KOPT-K1 (cell line): ENCODE measurements at regions not wholly inside any gene's neighbourhood (a gene's known extent, or its start where the extent isn't known, plus 50 kb on each side); places are given as distances from the start of the nearest gene placed in this dataset.
"Not testable (repeated sequence)": the region's sequence is repeated elsewhere in the genome, so short reads cannot be mapped to it uniquely, and the experiment has no call there.

Experiments
- H3K27ac ChIP-seq: fragments of 200-600 bp; sonication (generic); 2 replicates; pipeline ENCODE4 v1.5.1; 2016; ENCODE audit warnings: antibody characterized with exemption, mild to moderate bottlenecking, low read depth, low read length; ENCODE audit not compliant: poor library complexity, severe bottlenecking
- H3K36me3 ChIP-seq: fragments of 200-600 bp; sonication (generic); 2 replicates; pipeline ENCODE4 v1.5.1; 2017; ENCODE audit warnings: antibody characterized with exemption, mild to moderate bottlenecking, low read length, moderate library complexity; ENCODE audit not compliant: insufficient read depth
- H3K9me3 ChIP-seq: fragments of 200-600 bp; sonication (generic); 2 replicates; pipeline ENCODE4 v1.5.1; 2017; ENCODE audit warnings: antibody characterized with exemption, low read length, mild to moderate bottlenecking; ENCODE audit not compliant: insufficient read depth, poor library complexity, severe bottlenecking

DNA sequence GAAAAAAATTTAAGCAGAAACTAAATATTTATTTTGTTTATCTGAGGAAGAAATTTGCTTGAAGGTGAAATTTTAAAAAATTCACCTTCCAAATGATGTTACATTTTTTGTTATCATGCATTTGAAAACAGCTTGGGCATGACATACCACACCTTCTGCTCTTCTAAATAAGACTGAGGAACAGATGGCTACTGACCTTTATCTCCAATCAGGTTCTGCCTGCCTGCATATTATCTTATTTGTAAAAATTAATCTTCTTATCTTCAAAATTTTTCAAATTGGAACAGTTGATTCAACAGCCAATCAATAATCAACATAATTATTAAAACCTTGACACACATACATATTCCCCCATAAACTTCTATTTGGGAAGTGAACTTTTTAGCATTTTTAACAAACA, 641.8 kb upstream of the ZNF385D start:
- no peaks in the 10 kb centered on the region for H3K36me3 ChIP-seq
- no peaks in the 10 kb centered on the region for H3K9me3 ChIP-seq
- no peak overlapping the region for H3K27ac ChIP-seq

GRCh38 chr3:22399566-22399965, 648.6 kb upstream of the ZNF385D start:
- H3K27ac ChIP-seq, result no peak overlapping the region
- H3K36me3 ChIP-seq, result no peaks in the 10 kb centered on the region
- H3K9me3 ChIP-seq, result no peaks in the 10 kb centered on the region

GRCh38 chr3:22401499-22401898, 650.5 kb upstream of the ZNF385D start:
- no peak overlapping the region for H3K27ac ChIP-seq
- H3K36me3 ChIP-seq, result no peaks in the 10 kb centered on the region
- no peaks in the 10 kb centered on the region for H3K9me3 ChIP-seq

DNA sequence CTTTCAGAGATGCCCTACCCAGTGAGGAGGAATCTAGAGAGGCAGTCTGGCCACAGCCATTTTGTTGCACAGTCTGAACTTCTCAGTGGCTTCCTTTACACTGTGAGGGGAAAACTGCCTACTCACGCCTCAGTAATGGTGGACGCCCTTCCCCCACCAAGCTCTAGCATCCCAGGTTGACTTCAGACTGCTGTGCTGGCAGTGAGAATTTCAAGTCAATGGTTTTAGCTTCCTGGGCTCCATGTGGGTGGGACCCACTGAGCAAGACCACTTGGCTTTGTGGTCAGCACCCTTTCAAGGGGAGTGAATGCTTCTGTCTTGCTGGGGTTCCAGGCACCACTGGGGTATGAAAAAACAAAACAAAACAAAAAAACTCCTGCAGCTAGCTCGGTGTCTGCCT, 663.2 kb upstream of the ZNF385D start:
- Histone ChIP-seq H3K9me3 (no peaks in the 10 kb centered on the region), H3K27ac (no peak overlapping the region), H3K36me3 (no peaks in the 10 kb centered on the region)

DNA sequence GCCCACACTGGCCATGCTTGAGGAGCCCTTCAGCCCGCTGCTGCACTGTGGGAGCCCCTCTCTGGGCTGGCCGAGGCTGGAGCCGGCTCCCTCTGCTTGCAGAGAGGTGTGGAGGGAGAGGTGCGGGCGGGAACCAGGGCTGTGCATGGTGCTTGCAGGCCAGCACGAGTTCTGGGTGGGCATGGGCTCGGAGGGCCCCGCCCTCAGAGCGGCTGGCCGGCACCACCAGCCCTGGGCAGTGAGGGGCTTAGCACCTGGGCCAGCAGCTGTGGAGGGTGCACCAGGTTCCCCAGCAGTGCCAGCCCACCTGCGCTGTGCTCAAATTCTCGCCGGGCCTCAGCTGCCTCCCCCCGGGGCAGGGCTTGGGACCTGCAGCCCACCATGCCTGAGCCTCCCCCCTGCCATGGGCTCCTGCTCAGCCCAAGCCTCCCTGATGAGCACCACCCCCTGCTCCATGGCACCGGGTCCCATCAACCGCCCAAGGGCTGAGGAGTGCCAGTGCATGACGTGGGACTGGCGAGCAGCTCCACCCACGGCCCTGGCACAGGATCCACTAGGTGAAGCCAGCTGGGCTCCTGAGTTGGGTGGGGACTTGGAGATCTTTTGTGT, 665.9 kb upstream of the ZNF385D start:
- not testable (repeated sequence) for H3K27ac ChIP-seq, H3K36me3 ChIP-seq, H3K9me3 ChIP-seq

GRCh38 chr3:22419261-22419660, 668.3 kb upstream of the ZNF385D start:
- Histone ChIP-seq H3K36me3 (no peaks in the 10 kb centered on the region), H3K27ac (no peak overlapping the region), H3K9me3 (no peaks in the 10 kb centered on the region)

DNA sequence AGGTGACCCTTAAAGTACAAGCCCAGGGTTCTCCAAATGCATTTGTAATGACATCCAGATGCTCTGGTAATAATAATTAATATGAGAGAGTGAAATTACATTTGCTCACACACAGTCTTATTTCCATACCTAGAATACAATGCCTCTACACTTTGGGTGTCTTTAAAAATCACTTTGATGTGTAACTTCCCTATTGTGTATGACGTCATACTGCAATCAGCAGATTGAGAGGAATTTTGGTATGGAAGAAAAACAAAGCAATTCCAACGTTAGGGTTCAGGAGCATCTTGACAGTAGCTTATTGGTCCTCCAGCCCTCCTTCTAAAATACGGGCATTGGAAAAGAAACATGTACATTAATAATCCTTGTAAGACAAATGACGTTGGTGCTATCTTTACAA, 670.6 kb upstream of the ZNF385D start:
- H3K27ac ChIP-seq, result no peak overlapping the region

DNA sequence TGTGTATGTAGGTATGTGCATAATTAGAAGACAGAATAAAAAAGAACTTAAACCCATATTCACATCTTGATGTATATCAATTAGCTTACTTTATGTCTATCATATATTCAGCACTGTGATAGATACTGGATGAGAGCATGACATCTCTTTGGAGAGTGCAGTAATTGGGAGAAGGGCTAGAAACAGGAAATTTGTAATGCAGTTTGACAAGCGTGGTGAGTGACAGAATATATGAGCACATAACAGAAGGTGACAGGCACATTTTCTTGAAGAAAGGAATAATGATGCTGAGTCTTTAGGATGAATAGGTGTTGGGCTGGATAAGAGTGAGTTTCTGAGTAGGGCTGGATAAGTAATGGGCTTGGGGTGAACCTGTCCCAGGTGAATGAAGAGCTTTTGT, 680.3 kb upstream of the ZNF385D start:
- H3K9me3 ChIP-seq, result no peaks in the 10 kb centered on the region
- H3K27ac ChIP-seq, result no peak overlapping the region
- H3K36me3 ChIP-seq, result no peaks in the 10 kb centered on the region

More for the DNA sequence above, 670.6 kb upstream of the ZNF385D start:
- H3K9me3 ChIP-seq, result no peaks in the 10 kb centered on the region
- H3K36me3 ChIP-seq, result no peaks in the 10 kb centered on the region

DNA sequence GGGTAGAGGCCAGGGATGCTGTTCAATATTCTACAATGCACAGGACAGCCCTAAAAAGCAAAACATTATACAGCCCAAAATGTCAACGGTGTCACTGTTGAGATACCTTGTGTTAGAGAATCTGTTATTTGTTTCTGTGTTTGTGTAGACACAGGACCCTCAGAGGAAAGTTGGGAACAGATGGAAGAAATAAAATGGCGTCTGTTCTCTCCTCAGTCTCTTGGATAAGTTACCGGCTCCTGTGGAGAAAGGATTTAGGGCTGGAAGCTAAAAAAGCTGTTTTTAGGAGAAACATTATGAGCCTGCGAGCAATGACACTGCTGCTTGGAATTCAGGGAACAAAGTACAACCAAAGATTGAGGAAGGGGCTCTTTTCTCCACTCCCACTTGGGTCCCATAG, 688.6 kb upstream of the ZNF385D start:
- Histone ChIP-seq H3K36me3 (no peaks in the 10 kb centered on the region), H3K9me3 (no peaks in the 10 kb centered on the region), H3K27ac (no peak overlapping the region)

- no peak overlapping the region for H3K27ac ChIP-seq
- no peaks in the 10 kb centered on the region for H3K36me3 ChIP-seq
- no peaks in the 10 kb centered on the region for H3K9me3 ChIP-seq
These were observed 690.7 kb upstream of the ZNF385D start for GRCh38 chr3:22441711-22442110.

DNA sequence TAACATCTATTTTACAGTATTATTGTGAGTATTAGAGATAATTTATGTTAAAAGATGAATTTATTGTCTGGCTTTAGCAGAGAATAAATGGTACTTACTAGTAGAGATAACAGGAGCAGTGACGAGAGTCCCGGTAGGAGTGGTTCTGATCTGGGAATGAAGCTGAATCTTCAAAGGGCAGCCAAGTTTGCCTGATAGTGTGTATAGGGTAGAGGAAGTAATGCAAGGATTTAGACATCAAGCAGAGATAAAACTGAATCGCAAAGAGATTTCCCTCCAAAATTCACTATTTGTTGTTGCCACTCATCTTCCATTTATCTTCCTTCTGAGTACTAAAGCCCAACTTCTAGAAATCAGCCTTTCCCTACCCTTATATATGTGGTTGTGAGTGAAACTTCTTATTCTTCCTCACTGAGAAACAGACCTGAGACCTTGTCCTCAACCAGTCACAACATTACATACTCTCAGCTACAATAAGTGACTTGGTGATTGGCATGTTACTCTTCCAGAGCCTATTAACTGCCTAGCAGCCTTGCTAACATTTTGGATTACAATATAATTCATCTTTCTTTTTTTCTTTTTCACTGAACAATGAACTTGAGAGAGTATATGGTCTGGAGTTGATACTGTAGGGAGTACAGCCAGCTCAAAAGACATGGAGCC, 692.7 kb upstream of the ZNF385D start:
- Histone ChIP-seq H3K36me3 (no peaks in the 10 kb centered on the region), H3K9me3 (no peaks in the 10 kb centered on the region), H3K27ac (no peak overlapping the region)

- not testable (repeated sequence) for H3K9me3 ChIP-seq, H3K36me3 ChIP-seq, H3K27ac ChIP-seq
These were observed 694.3 kb upstream of the ZNF385D start for GRCh38 chr3:22445336-22445735.

GRCh38 chr3:22450786-22451400, 699.9 kb upstream of the ZNF385D start:
- Histone ChIP-seq H3K27ac (peak overlapping the region; percentile 52), H3K36me3 (no peaks in the 10 kb centered on the region)

GRCh38 chr3:22451501-22451900, 700.5 kb upstream of the ZNF385D start:
- Histone ChIP-seq H3K27ac (peak overlapping the region; percentile 11), H3K36me3 (no peaks in the 10 kb centered on the region), H3K9me3 (no peaks in the 10 kb centered on the region)

More at GRCh38 chr3:22450786-22451400, 699.9 kb upstream of the ZNF385D start:
- H3K9me3 ChIP-seq, result no peaks in the 10 kb centered on the region

DNA sequence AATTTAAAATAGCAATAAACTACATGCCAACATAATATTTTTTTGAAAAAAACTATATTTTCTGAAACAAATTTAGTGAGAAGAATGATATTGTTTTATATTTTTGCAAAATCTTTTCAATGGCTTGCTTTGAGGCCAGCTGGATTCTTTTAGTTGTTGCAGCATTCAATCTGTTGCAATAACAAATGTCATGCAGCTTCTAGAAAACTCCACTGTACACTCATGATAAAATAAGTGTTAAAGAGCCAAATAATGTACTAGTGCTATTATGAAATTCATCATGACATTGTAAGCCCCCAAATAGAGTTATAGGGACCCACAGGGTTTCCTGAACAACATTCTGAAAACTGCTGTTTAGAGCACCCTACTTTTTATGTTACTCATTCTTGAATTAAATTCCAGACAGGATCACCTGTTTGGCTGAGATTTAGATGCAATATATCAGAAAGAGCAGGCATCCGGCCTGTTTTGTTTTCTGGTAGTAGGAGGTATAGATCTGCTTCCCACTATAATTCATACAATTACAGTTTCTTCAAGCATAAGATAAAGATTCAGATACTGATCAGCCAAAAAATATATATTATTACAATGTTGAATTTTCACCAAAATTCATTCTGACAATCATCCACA, 703.0 kb upstream of the ZNF385D start:
- H3K9me3 ChIP-seq, result no peaks in the 10 kb centered on the region
- no peak overlapping the region for H3K27ac ChIP-seq
- no peaks in the 10 kb centered on the region for H3K36me3 ChIP-seq
